Astrocyte of the spinal cord (primary cell): ENCODE measurements at regions not wholly inside any gene's neighbourhood (a gene's known extent, or its start where the extent isn't known, plus 50 kb on each side); places are given as distances from the start of the nearest gene placed in this dataset.

Source experiments
- DNase-seq: peaks from one replicate; pipeline ENCODE4 v3.0.0; 2011; ENCODE audit warnings: low read depth, low spot score
- H3K4me3 ChIP-seq: 2 replicates; pipeline ENCODE4 v1.5.1; 2011; ENCODE audit warnings: low read depth, mild to moderate bottlenecking, low read length, moderate library complexity
- in situ Hi-C: cut with HindIII; loops from 2 replicates; pipeline ENCODE4 v1.10.0; 2017; ENCODE audit warnings: low sequenced_read_pairs
- TF ChIP-seq, protein P1 (sequence below): IDR thresholded peaks from 2 replicates; pipeline ENCODE4 v1.5.1; 2012; ENCODE audit warnings: low read depth, mild to moderate bottlenecking, low read length, inconsistent platforms

DNA sequence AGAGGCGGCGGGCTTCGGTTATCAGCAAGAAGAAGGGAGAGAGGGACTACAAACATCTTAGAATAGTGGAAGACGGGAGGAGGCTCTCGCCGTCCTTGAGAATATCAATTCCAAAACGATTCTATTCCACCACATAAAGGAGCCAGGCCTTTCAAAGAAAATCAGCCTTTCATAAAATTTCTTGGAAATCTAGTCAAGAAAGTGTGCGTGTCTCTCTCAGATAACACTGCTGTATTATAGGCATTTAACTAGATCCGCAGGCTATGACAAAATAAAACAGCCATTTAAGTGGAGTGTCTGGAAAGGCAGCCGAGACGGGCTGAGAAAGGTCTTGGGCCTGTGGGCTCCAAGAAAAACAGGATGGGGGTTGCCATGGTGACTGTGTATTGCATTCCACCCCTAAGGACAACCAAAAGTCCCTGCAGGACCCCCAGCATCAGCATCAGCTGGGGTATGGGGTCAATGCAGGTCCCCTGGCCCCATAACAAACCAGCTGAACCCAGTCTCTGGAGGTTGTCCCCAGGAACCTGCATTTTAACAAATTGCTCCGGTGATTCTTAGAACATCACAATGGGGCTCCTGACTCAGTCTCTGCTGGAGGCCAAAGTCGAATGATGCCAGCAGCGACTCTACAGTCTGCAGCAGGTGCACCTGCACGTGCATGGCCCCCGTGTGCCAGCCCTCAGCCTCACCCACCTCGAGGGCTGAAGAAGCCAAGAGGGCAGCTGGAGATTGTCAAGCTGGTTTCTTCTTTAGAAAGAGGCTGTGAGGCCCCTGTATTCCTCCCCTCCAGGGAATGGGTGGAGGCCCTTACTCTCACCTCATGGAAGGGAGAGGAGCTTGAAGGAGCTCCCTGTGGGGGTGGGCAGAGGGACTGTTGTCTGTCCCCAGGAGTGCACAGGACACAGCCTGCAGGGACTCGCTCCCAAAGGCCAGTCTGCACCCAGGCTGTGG, 287.4 kb downstream of the NPHP4 start:
- H3K4me3 ChIP-seq: no peak overlapping the region
- no peak for DNase-seq
- in situ Hi-C loops: no loop called here
- TF ChIP-seq, protein P1, sequence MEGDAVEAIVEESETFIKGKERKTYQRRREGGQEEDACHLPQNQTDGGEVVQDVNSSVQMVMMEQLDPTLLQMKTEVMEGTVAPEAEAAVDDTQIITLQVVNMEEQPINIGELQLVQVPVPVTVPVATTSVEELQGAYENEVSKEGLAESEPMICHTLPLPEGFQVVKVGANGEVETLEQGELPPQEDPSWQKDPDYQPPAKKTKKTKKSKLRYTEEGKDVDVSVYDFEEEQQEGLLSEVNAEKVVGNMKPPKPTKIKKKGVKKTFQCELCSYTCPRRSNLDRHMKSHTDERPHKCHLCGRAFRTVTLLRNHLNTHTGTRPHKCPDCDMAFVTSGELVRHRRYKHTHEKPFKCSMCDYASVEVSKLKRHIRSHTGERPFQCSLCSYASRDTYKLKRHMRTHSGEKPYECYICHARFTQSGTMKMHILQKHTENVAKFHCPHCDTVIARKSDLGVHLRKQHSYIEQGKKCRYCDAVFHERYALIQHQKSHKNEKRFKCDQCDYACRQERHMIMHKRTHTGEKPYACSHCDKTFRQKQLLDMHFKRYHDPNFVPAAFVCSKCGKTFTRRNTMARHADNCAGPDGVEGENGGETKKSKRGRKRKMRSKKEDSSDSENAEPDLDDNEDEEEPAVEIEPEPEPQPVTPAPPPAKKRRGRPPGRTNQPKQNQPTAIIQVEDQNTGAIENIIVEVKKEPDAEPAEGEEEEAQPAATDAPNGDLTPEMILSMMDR: no peak

DNA sequence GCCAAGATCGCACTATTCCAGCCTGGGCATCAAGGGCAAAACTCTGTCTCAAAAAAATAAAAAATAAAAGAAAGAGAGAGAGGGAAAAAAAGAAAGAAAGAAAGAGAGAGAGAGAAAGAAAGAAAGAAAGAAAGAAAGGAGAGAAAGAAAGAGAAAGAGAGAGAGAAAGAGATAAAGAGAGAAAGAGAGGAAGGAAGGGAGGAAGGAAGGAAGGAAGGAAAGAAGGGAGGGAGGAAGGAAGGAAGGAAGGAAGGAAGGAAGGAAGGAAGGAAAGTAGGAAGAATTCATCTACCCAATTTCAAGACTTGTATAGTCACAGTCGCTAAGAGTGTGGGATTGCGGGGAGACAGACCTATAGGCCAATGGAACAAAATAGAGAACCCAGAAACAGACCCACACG, 290.6 kb downstream of the NPHP4 start:
- H3K4me3 ChIP-seq: no peak overlapping the region
- TF ChIP-seq, protein P1: no peak
- in situ Hi-C loops: no loop called here
- DNase-seq: no peak

DNA sequence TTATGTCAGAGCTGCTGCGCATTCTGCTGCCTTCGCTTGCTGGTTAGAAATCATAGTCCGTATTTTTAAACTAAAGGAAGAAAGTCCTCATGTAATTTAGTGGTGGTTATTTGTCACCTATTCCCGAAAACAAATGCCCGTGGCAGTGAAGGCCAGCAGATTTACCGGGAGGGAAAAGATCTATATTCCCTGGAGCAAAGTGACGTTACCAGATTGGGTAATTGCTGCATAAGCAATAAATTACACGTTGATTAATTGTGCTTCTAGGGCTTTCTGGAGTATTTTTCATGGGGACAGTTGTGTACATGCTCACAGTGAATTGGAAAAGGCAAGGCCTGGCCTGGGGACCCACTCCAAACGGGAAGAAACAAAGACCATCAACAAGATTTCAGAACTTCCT, 298.7 kb downstream of the NPHP4 start:
- TF ChIP-seq, protein P1: no peak

DNA sequence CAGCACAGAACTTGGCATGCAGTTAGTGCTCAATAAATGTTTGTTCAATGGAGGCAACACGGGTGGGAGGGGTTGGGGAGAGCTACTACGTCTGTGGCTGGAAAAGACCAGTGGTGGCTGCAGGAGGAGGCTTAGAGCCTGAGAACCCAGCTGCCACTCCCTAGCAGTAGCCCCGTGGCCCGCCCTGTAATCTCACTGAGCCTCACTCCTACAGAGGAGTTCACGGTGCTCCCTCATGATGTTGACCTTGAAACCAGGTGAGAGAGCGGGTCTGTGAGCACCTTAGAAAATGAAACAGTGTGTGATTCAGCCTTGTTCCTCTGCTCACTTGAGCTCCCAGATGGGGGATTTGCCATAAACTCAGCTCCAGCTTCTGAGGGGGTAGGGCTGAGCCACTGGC, 299.6 kb downstream of the NPHP4 start:
- no peak overlapping the region for H3K4me3 ChIP-seq
- DNase-seq: no peak
- in situ Hi-C loops: no loop called here
- TF ChIP-seq, protein P1: no peak

More for the DNA sequence above, 298.7 kb downstream of the NPHP4 start:
- in situ Hi-C loops: no loop called here
- DNase-seq: no peak
- H3K4me3 ChIP-seq: no peak overlapping the region

DNA sequence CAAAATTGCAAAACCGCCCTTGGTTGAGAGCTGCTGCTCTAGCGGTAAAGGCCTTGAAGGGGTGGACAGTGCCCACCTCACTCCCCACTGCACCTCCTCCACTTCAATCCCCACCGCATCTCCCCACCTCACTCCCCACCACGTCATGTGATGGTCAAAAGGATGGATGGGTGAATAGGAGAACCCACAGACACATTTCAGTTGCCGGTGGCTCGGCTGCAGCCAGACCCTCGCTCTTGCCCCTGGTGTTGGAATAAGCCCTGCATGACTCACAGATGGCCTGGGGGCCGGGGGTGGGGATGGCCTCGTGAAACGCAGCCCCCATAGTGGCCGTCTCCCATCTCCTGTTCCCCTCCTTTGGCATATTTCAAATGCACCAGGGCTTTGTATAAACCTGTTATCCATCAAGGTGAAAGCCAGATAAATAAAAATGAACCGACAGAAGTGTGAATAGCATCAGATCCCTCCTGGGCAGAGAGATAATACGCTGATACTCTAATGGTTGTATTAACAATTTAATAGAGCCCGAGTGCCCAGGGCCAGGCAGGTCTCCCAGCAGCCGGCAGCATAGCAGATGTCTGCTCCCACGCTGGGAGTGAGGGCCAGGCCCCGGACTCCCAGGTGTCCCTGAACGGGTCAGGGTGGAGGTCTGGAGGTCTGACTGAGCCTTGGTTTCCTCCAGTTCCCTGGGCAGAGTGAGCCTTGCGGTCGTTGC, 300.3 kb downstream of the NPHP4 start:
- DNase-seq: no peak
- no peak overlapping the region for H3K4me3 ChIP-seq
- in situ Hi-C loops: no loop called here
- TF ChIP-seq, protein P1: no peak

DNA sequence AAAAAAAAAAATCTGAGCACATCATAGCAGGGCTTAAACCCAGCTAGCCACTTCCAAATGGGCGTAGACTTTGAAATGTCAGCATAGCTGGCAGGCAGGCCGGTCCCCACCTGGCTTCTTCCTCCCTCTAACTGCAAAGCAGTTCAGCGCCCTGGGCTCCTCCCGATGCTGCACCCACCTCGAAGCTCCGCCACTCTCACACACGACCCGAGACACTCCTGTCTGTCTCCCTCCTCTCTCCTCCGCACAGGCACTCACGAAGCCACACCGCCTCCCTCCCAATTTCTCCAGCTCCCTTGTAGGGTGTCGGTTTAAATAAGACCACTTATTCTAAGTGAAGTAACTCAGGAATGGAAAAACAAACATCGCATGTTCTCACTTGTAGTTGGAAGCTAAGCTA, 301.3 kb downstream of the NPHP4 start:
- TF ChIP-seq, protein P1: no peak
- in situ Hi-C loops: no loop called here

More for the DNA sequence above, 301.3 kb downstream of the NPHP4 start:
- no peak for DNase-seq
- H3K4me3 ChIP-seq: no peak overlapping the region
